ENCODE measurements at regions not wholly inside any gene's neighbourhood (a gene's known extent, or its start where the extent isn't known, plus 50 kb on each side); places are given as distances from the start of the nearest gene placed in this dataset.
"Not testable (repeated sequence)": the region's sequence is repeated elsewhere in the genome, so short reads cannot be mapped to it uniquely, and the experiment has no call there.

DNA sequence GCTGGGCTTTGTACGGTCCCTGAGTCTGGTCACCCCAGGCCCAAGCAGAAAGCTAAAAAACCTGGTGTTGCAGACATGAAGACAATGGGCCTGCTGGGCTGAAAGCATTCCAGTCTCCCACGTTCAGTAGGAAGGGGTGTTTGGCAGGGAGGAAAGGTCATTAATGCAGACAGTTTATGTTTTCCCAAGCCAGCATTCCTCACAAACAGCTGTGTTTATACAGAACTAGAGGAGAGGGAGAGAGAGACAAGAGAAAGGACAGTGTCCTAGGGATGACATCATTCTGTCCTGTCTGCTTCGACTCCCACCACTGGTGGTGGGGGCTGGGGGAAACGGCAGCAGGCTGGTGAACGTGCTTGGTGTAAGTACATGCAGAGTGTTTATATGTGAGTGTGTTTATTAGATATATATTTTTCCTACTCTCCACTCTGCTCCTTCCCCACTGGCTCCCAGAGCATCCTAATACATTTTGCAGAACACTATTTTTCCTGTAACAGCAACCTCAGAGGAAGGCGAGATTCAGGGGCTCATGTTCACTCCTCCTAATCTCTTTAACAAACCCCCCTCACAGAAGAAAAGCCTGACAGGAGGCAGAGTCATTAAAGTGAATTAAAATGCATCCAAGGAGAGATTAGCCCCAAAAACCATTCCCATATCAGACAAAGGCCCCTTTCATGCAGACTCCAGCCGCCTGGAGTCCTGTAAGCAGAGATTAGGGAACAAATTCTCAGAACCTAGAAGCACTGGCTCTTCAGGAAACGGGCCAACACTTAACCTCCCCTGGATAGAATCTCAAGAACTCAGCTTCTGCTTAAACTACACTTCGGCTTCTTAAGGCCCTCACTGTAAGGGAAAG, 380.4 kb downstream of the TNS1 start:
- DNase-seq = peak; percentile 84

DNA sequence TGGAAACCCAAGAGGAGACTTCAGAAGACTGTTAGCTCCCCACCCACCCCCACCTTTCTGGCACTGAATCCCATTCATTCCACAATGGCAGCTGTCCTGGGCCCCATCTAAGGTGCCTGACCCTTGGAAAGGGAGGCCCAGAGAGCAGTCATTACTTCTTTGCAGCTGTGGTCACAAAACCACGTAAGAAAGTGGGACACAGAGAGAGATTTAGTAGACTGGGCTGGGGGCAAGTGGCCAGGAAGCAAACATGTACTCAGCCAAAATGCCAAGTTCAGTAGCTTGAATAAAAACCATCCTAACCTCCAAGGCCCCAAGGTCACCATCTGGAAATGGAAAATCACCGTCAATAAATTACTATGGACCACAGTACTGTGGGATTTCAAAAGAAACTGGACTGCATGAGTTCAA, 381.4 kb downstream of the TNS1 start:
- DNase-seq = no peak

DNA sequence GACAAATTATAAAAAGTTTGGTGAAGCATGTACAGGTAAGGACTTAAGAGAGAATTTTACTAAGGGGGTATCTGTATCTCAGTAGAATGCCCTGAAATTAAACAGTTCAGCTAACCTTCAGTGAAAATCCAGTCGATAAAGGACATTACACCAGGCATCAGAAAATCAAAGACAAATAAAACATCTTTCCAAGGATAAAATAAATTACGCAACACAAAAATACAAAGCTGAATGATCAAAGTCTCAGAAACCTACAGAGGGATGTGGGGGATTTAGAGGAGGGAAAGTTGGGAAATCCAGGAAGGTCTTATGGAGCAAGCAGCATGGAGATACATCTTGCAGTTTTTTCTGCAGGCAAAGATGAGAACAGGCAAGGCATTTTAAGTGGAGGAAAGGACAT, 384.1 kb downstream of the TNS1 start:
- no peak for DNase-seq

DNA sequence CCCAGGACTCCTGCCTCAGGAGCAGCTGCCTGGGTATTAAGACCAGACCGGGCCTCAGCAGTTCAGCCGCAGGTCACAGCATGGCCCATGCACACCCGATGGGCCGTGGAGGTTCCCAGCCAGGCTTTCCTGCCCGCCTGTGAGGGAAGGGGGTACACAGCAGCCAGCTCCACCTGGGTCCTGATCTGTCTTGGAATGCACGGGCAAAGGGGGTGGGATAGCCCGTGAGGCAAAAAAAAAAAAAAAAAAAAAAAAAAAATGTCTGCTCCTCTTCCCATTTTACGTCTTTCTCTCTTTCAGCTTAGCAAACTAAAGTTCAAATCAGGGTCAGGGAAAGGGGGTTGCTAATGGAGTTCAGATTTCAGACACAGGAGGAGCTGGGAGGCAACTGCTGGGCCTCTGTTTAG, 385.2 kb downstream of the TNS1 start:
- peak; percentile 45 for DNase-seq

DNA sequence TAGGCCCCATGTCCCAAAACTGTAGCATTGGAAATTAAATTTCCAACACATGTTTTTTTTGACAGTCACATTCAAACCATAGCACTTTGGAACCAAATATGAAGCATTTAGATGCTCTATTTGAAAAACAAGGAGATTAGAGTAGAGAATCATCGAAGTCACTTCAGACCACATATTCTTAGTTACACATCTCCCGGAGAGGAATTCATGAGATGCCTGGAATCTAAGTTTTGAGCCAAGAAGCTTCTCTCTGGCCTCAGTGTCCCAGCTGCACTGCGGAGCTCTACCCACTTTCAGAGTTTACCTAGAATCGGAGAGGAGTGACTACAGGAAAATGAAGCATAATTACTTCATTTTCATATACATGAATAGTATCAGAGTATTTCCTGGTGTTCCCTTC, 385.9 kb downstream of the TNS1 start:
- no peak for DNase-seq

DNA sequence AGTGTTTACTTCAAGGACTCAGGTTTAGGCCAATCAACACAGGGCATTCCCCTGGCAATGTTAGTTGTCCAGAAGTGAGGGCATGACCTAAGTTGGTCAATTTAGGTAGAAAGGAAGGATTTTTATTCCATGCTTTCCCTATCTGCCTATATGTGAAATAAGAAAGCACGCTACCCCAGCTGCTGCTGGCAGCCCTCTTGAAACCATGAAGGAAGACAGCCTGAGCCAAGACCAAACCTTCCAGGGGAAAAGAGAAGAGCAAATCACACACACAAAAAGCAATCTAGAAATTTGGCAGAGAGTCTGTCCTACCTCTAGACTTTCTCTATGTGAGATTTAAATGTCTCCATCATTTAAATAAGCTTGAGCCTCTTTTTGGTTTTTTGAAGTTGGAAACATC, 387.6 kb downstream of the TNS1 start:
- no peak for DNase-seq

DNA sequence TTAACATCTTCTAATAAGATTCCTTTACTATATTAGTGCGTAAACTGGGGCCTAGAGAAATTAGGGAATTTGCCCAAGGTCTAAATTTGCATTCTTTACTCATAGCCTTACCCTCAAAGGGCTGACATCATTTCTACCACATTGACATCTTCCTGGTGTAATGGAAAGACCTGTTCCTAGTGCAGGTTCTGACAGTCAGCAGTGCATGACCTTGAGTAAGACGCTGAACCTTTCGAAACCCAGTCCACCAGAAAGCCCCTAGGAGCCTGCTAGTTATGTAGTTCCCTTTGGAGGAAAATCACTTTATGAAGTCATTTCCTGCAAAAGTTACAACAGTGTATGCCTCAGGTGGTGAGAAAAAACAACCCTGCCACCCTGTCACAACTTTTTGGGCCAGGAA, 388.3 kb downstream of the TNS1 start:
- DNase-seq = peak; percentile 40

DNA sequence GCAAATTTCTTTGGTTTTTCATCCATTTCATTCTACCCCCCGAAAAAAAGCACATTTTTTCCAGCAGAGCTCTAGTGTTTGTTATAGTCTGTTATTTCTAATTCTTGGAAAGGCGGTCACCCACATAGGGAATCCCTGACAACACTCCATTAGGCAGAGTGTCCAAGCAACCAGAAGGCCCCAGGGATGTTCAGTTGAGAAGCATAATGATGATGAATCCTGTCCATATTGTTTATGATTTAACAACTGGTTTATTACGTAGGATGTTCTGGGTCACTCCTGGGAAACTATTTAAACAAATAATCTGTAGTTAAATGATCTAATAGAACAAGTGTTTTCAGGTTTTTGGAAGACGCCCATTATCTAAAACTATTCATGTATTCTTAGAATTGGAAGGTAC, 388.7 kb downstream of the TNS1 start:
- peak; percentile 83 for DNase-seq

DNA sequence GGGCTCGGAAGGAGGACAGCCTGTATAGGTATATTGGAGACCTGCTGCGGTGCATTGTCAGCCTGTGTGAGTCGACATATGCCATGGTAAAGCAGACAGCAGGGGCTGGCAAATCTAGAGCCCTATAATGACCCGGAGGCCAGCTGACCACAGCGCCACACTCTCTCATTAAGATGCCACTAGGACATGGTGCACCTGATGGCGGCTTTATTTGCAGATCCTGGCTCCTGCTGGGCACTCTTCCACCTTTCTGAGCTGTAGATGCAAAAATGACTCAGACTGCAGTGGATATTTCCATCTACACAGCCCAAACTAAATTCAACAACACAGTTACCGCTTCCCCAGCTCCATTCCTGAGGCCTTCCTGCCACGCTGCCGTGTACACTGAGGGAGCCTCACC, 389.9 kb downstream of the TNS1 start:
- no peak for DNase-seq

DNA sequence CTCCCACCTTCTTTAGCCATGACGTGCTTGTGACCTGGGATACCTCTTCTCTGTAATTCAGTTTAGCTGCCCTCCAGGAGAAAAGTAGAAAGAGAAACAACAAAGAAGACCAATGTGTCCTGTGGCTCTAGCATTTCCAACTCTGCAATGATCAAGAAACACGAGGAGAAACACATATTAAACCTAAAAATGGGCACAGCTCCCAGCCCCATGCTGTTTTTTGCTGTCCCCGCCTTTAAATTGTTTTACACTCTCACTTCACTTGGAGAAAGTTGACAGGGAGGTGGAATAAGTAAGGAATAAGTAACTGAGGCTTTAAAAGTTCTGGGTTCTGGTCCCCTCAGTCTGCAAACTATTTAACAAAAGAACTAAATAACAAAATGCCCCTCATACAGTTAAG, 390.6 kb downstream of the TNS1 start:
- DNase-seq = no peak

DNA sequence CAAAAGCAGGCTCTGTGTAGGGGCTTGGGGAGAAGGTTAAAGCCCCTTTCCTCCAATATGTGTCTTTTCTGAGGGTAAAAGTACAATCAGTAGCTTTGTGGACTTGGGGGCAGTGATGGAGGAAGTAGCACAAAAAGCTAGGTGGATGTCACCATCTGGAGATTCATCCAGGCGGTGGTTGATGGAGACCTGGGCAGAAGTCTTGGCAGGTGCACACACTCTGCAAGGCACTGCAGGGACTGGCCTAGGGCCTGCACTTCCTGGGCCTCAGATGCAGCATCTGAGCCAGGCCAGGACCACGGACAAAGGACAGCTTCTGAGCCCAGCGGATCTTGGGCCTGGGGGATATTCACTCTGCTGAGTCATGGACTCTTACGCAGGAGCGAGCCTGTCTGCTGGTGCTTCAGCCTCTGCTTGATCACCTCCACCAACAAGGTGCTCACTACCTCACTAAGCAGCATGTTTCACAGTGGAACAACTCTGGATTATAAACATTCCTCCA, 391.1 kb downstream of the TNS1 start:
- DNase-seq = no peak

DNA sequence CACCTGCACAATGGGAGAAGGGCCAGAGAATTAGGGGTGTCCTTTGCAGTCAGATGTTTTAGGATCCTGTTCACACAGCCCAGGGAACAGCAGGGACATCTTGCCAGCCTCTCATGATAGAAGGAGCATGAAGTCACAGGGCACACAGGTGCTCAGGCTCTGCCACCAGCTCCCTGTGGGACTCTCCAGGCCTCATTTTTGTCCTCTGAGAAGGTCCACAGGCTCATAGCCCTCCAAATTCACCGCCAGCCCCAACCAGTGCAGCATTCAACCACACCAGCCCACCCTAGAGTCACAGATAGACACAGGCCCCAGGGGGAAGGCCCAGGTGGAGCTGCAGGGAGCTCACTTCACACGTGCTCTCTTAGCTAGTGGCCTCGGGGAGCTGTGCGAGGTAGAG, 391.7 kb downstream of the TNS1 start:
- DNase-seq = no peak

DNA sequence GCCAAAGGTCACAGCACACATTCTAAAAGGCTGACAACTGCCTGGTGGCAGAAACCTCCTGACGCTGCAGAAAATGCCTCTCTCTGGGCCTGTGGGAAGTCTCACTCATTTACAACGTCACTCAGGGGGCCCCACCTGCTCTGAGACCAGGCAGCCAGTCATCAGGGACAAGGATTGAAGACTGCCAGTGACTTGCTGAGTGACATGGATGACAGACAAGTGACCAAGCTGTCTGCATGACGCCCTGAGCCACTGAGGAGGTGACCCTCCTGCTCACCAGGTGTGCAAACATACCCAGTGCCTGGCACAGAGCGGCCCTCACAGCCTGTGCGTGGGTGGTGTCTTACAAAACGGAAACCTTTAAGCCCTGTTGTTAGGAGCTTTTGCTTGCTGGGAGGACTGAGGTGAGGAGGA, 392.4 kb downstream of the TNS1 start:
- DNase-seq = no peak

DNA sequence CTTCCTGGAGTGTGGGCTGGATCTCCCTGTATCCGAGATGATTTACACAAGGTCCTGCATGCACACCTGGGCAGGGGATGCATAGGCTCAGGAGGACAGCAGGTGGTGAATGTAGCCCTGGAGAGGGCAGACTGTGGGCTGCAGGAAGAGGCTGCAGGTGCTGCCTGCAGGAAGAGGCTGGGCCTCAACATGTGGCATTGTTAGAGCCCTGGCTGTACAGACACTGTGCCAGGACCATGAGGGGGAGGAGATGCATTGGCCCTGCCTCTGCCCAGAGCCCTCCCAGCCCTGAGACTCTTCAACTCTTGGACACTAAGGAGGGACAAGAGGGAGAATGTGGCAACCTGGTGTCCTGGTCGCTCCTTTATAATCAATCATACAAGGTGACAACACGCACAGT, 392.8 kb downstream of the TNS1 start:
- DNase-seq = no peak

DNA sequence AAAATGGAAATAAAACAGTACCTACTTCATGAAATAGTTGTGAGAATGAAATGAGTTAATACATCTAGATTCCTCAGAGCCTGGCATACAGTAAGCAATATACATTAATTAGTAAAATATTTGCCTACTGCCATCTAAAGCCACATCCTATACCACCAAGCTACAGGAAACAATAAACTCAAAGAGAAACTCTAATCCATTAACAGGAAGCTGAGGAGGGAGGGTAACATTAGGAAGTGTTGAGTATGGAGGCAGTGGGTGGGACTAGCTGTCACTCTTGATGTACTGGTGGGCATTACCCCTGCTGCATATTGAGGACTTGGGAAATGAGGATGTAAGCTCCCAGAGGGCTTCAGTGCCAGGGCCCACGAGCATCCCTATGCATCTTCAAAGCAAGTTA, 396.5 kb downstream of the TNS1 start:
- DNase-seq = no peak

DNA sequence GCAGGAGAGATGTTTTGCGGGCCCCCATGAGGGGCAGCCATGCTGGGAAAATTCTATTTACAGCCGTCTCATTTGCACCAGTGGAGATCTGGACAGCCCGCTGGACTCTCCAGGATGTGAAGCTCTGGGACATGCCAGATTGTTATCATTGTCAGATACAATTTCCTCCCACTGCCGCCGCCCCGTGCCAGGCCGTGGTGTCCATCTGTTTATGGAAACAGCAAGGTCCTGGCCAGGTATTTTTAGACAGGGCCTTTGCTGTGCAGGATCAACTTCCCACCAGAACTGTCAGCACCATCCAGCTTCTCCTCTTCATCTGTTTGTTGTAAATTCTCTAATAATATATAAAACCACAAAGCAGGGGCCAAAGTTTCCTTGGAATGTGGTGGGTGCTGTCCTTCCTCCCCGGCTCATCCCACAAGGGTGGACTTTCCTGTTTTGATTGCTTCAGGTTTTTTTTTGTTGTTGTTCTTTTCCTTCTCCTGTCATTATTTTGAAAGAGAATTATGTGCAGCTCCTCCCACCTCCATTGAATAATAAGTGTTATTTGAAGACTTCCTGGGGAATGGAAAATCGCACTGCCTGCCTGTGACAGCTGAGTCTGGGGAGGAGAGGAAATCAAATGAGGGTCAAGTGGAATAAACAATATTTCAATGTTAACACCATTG, 398.1 kb downstream of the TNS1 start:
- no peak for DNase-seq

DNA sequence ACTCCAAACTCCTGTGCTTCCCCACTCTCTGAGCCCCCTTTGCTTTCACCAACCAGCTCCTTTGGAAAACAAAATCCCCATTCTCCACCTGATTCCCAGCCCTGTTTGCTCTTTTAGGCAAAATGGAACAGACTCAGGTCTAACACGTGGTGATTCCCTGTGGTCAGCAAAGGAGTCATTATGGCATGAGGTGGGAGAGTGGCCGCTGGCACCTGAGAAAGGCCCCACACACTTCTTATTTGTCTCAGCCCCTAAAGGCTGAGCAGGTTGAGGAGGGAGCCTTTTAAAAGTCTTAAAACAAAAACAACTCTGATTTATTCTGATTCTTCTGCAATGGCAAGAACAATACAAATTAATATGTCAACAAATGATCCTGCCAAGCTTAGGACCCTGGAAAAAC, 401.2 kb downstream of the TNS1 start:
- DNase-seq = no peak

DNA sequence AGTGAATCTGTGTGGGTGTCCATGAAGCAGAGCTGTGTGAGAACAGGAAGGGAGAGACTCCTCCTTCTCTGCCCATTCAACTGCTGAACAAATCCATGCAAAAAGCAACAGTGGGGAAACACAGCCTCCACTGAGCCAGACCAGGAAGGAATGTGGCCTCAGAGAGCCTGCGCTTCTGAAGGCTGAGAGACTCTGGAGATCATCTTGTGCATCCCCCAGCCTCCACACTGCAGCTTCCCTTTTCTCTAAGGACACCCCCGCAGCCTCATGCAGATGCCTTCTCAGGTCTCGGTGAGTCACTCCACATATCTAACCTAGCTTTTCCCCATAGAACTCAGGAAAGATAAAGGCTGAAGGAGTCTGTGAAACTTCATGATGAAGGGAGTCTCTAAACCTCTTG, 402.9 kb downstream of the TNS1 start:
- no peak for DNase-seq

DNA sequence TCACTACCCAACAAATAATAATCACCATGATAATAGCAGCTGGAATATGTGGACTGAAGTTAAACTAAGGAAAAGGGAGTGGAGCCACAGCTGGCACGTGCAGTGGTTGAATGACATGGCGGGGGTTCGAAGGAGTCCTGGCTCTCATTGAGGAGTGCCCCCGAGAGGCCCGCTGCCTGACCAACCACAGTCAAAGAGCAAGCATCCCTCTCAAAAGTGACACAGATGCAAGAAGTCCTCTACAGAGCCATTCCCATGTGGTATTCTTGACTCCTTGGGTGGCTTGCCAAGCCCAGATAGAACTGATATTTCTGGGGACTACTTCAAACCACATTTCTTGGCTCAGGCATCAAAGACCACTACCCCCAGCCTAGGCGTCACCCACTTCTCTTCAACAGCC, 405.1 kb downstream of the TNS1 start:
- no peak for DNase-seq

DNA sequence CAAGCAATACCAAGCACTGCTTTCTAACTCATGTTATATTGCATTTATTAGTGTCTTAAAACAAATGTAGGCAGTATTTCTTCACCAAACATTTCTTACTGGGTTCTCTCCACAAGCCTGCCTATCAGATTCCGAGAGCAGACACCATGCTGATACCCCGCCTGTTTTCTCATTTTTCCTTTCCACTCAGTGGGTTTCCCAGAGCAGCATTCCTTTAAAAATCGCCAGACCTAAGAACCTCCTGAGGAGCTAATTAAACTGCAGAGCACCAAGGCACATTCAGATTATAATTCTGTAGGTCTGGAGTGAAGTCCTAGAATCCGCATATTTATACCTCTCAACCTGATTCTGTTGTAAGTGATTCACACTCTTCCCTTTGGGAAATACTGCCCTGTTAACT, 405.6 kb downstream of the TNS1 start:
- DNase-seq = no peak

DNA sequence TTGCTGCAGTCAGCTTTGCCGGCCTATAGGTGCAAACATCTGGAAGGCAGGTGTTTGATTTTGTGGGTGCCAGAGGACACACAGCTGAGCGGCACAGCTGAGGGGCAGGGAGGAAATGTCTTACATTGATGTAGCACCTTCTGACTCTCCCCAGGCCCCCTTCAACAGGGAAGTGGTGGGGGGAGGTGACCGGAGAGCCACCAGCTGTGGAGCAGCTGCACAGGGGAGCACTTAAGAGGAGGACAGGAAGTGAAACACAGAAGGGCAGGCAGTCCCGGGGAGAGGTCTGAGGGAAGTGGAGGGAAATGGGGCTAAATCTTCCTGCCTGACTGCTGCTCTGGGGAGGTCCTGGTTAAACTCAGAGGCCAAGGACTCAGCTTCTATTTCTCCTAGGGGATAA, 409.1 kb downstream of the TNS1 start:
- DNase-seq = no peak

DNA sequence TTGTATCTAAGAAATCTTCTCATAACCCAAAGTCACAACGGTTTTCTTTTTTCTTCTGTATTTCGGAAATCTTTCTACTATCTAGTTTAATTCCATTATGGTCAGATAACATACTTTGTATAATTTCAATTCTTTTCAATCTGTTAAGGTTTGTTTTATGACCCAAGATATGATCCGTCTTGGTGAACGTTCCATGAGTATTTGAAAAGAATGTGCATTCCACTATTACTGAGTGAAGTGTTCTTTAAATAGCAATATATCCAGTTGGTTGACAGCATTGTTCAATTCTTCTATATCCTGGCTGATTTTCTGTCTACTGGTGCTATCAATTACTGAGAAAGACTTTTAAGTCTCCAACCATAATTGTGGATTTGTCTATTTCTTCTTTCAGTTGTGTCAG, 414.5 kb downstream of the TNS1 start:
- no peak for DNase-seq

DNA sequence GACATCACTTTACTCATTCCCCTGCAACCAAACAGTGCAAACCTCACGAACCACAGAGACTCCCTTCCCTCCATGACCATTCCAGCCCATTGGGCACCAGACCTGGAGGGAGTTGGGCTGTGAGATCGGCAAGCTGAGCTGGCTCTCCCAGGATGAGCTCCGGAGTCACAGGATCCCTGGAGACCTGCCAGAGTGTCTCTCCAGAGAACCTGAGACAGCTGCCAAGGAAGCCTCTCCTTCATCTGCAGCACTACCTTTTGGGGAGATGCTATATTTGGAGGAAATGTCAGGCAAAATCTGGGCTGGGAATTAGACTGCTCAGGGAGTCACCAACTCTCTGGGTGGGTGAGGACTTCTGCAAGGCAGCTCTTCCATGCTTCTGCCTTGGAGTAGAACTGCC, 417.4 kb downstream of the TNS1 start:
- DNase-seq = no peak

DNA sequence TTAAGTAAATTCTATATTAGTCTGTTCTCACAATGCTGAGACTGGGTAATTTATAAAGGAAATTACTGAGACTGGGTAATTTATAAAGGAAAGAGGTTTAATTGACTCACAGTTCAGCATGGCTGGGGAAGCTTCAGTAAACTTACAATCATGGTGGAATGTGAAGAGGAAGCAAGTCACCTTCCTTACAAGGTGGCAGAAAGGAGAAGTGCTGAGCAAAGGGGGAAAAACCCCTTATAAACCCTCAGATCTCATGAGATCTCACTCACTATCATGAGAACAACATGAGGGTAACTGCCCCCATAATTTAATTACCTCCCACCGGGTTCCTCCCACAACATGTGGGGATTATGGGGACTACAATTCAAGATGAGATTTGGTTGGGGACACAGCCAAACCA, 422.4 kb downstream of the TNS1 start:
- DNase-seq = not testable (repeated sequence)

All from hindlimb muscle (tissue), 1 donor.